Smooth muscle cell (in vitro differentiated cells): ENCODE measurements at regions not wholly inside any gene's neighbourhood (a gene's known extent, or its start where the extent isn't known, plus 50 kb on each side); places are given as distances from the start of the nearest gene placed in this dataset.

Experiments used
- DNase-seq: peaks from one replicate; lab custom pipeline; 2025; ENCODE audit not compliant: unreplicated experiment; lab: John Stamatoyannopoulos, UW
- H2AFZ ChIP-seq: fragments of 200-600 bp; sonication (generic); 2 replicates; pipeline ENCODE4 v1.6.0; 2016; ENCODE audit warnings: antibody characterized with exemption, low read depth, mild to moderate bottlenecking
- H3F3A ChIP-seq: fragments of 200-600 bp; sonication (generic); 2 replicates; pipeline ENCODE4 v1.6.0; 2017; ENCODE audit warnings: antibody characterized with exemption, low read depth
- H3K27ac ChIP-seq: fragments of 200-600 bp; sonication (generic); 2 replicates; pipeline ENCODE4 v1.5.1; 2016; ENCODE audit warnings: low read depth, mild to moderate bottlenecking
- H3K27me3 ChIP-seq: fragments of 200-600 bp; sonication (generic); 2 replicates; pipeline ENCODE4 v1.6.1; 2016; ENCODE audit warnings: low read depth, mild to moderate bottlenecking
- H3K36me3 ChIP-seq: fragments of 200-600 bp; sonication (generic); 2 replicates; pipeline ENCODE4 v1.5.1; 2016; ENCODE audit warnings: low read depth
- H3K4me1 ChIP-seq: fragments of 200-600 bp; sonication (generic); 2 replicates; pipeline ENCODE4 v1.5.1; 2016; ENCODE audit warnings: low read depth
- H3K4me2 ChIP-seq: fragments of 200-600 bp; sonication (generic); 2 replicates; pipeline ENCODE4 v1.6.0; 2016; ENCODE audit warnings: mild to moderate bottlenecking
- H3K4me3 ChIP-seq: fragments of 200-600 bp; sonication (generic); 2 replicates; pipeline ENCODE4 v1.5.1; 2016; ENCODE audit warnings: mild to moderate bottlenecking
- H3K79me2 ChIP-seq: fragments of 200-600 bp; sonication (generic); 2 replicates; pipeline ENCODE4 v1.6.0; 2016; ENCODE audit warnings: low read depth, mild to moderate bottlenecking
- H3K9ac ChIP-seq: fragments of 200-600 bp; sonication (generic); 2 replicates; pipeline ENCODE4 v1.6.0; 2016; ENCODE audit warnings: low read depth
- H3K9me3 ChIP-seq: fragments of 200-600 bp; sonication (generic); replicated peaks from 2 replicates; pipeline ENCODE4 v1.5.1; 2016; ENCODE audit warnings: low read depth
- H4K20me1 ChIP-seq: fragments of 200-600 bp; sonication (generic); 2 replicates; pipeline ENCODE4 v1.6.0; 2016; ENCODE audit warnings: low read depth
- WGBS: methylation state at CpG from one replicate; pipeline ENCODE4 v1.1.7; 2016; ENCODE audit warnings: low lambda C conversion rate; 5-methylcytosine and 5-hydroxymethylcytosine counted together
- TF ChIP-seq, protein P1 (sequence below): fragments of 200-600 bp; sonication (generic); IDR thresholded peaks from 2 replicates; pipeline ENCODE4 v1.5.1; 2017; ENCODE audit warnings: borderline replicate concordance, mild to moderate bottlenecking, antibody characterized with exemption; ENCODE audit not compliant: insufficient read depth, poor library complexity, severe bottlenecking

- 58% methylated on average over 1 of the region's 1 CpG for WGBS
- no peak overlapping the region for H3K27ac ChIP-seq
- no peak overlapping the region for H3K4me3 ChIP-seq
- H3K36me3 ChIP-seq: no peaks in the 10 kb centered on the region
- no peaks in the 10 kb centered on the region for H4K20me1 ChIP-seq
- DNase-seq: no peak
- H3K4me1 ChIP-seq: peaks cover 8% of the 10 kb centered on the region
- H3K79me2 ChIP-seq: no peaks in the 10 kb centered on the region
- no peaks in the 10 kb centered on the region for H3F3A ChIP-seq
- no peaks in the 10 kb centered on the region for H3K27me3 ChIP-seq
- H3K4me2 ChIP-seq: no peak overlapping the region
- TF ChIP-seq, protein P1, sequence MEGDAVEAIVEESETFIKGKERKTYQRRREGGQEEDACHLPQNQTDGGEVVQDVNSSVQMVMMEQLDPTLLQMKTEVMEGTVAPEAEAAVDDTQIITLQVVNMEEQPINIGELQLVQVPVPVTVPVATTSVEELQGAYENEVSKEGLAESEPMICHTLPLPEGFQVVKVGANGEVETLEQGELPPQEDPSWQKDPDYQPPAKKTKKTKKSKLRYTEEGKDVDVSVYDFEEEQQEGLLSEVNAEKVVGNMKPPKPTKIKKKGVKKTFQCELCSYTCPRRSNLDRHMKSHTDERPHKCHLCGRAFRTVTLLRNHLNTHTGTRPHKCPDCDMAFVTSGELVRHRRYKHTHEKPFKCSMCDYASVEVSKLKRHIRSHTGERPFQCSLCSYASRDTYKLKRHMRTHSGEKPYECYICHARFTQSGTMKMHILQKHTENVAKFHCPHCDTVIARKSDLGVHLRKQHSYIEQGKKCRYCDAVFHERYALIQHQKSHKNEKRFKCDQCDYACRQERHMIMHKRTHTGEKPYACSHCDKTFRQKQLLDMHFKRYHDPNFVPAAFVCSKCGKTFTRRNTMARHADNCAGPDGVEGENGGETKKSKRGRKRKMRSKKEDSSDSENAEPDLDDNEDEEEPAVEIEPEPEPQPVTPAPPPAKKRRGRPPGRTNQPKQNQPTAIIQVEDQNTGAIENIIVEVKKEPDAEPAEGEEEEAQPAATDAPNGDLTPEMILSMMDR: no peak
- H2AFZ ChIP-seq: no peak overlapping the region
- H3K9ac ChIP-seq: no peak overlapping the region
- no peaks in the 10 kb centered on the region for H3K9me3 ChIP-seq
These were observed 1029.9 kb upstream of the PIK3C3 start for GRCh38 chr18:40925071-40925541.

- no peak for DNase-seq
- no peak overlapping the region for H3K4me2 ChIP-seq
- 95% methylated on average over 4 of the region's 4 CpGs for WGBS
- H3F3A ChIP-seq: no peaks in the 10 kb centered on the region
- no peaks in the 10 kb centered on the region for H3K36me3 ChIP-seq
- no peaks in the 10 kb centered on the region for H3K9me3 ChIP-seq
- H3K4me1 ChIP-seq: peaks cover 8% of the 10 kb centered on the region
- H3K4me3 ChIP-seq: no peak overlapping the region
- no peak overlapping the region for H2AFZ ChIP-seq
- H3K27ac ChIP-seq: no peak overlapping the region
- TF ChIP-seq, protein P1: no peak
- H4K20me1 ChIP-seq: no peaks in the 10 kb centered on the region
- no peaks in the 10 kb centered on the region for H3K27me3 ChIP-seq
- no peaks in the 10 kb centered on the region for H3K79me2 ChIP-seq
- no peak overlapping the region for H3K9ac ChIP-seq
These were observed 1033.0 kb upstream of the PIK3C3 start for GRCh38 chr18:40921845-40922629.

GRCh38 chr18:40917056-40917455, 1038.0 kb upstream of the PIK3C3 start:
- Histone ChIP-seq H3K79me2 (no peaks in the 10 kb centered on the region), H3K9ac (no peak overlapping the region), H2AFZ (no peak overlapping the region), H3K4me2 (no peak overlapping the region), H3K27me3 (no peaks in the 10 kb centered on the region), H3K4me3 (no peak overlapping the region), H3K4me1 (peaks cover 7% of the 10 kb centered on the region), H4K20me1 (no peaks in the 10 kb centered on the region), H3F3A (no peaks in the 10 kb centered on the region), H3K27ac (no peak overlapping the region), H3K36me3 (no peaks in the 10 kb centered on the region), H3K9me3 (no peaks in the 10 kb centered on the region)
- TF ChIP-seq, protein P1: no peak
- DNase-seq: no peak

DNA sequence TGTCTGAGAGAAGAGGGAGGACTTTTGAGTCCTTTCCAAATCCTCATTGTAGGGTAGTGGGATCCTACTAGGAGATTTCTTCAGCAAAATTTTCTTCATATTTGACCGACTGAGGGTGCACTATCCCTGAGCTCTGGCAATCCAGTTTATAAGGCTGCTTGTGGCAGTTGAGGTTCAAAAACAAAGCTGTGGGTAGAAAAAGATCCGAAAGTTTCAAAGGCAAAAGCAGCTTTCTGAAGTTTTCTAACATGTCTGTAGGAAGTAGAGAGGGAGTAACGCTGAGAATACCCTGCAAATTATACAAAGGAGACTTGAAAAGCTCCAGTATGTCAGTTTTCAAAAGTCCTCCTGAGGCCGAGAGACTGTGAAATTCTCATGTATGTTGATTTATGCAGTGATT, 1039.3 kb upstream of the PIK3C3 start:
- no peaks in the 10 kb centered on the region for H3K9me3 ChIP-seq
- H3K27ac ChIP-seq: no peak overlapping the region
- H2AFZ ChIP-seq: no peak overlapping the region
- no peaks in the 10 kb centered on the region for H3F3A ChIP-seq
- WGBS: 93% methylated on average over 4 of the region's 4 CpGs
- no peaks in the 10 kb centered on the region for H3K4me1 ChIP-seq
- H3K4me2 ChIP-seq: no peak overlapping the region
- H3K27me3 ChIP-seq: no peaks in the 10 kb centered on the region
- no peak overlapping the region for H3K4me3 ChIP-seq
- no peaks in the 10 kb centered on the region for H4K20me1 ChIP-seq
- TF ChIP-seq, protein P1: no peak
- H3K79me2 ChIP-seq: no peaks in the 10 kb centered on the region
- DNase-seq: no peak
- H3K36me3 ChIP-seq: no peaks in the 10 kb centered on the region
- H3K9ac ChIP-seq: no peak overlapping the region
